HTR-8/SVneo (cell line): ENCODE measurements at regions not wholly inside any gene's neighbourhood (a gene's known extent, or its start where the extent isn't known, plus 50 kb on each side); places are given as distances from the start of the nearest gene placed in this dataset.
"Not testable (repeated sequence)": the region's sequence is repeated elsewhere in the genome, so short reads cannot be mapped to it uniquely, and the experiment has no call there.

Experiments
- DNase-seq: peaks from one replicate; pipeline ENCODE4 v3.0.0; 2011; ENCODE audit warnings: low spot score, mixed read lengths; ENCODE audit not compliant: insufficient read length
- FAIRE-seq: peaks from 2 replicates; lab custom pipeline; 2011; peaks lifted over from hg19 to GRCh38; lab: Jason Lieb, UNC

DNA sequence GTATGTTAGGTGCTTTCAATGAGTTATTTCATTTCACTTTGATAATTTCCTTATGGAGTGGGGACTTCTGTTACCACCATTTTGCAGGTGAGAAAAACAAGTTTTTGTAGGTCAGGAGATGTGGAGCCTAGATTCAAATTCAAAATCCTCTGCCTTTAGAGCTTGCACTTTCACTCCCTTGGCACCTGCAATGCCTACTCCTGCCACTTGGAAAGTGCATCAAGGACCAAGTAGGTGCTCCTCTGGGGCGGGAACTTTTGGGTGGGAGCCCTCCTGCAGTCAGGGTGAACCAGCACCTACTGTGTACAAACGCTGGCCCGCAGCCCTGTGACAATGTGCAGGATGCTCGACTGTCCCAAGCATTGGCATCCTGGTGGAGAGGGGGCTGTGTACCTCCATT lies 199.0 kb downstream of the EMX2 start:
- DNase-seq (no peak), FAIRE-seq (no peak)

DNA sequence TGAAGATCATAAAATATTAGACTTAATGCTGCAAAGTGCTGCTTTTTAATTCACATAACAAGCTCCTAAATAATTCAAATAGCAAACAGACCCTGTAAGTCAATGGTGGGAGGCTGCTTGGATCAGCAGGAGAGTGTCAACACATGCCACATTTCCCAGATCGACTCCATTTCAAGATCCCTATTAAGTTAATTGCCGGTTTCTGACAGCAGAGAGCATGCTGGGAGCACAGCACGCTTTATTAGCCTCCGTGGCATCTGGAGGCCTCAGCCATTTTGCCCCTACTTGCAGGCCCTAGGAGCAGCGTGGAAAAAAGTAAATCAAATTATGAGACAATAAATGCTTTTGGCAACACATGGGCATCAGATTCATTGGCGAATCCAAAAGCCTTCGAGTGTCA lies 201.0 kb downstream of the EMX2 start:
- no peak for DNase-seq
- FAIRE-seq, result no peak

DNA sequence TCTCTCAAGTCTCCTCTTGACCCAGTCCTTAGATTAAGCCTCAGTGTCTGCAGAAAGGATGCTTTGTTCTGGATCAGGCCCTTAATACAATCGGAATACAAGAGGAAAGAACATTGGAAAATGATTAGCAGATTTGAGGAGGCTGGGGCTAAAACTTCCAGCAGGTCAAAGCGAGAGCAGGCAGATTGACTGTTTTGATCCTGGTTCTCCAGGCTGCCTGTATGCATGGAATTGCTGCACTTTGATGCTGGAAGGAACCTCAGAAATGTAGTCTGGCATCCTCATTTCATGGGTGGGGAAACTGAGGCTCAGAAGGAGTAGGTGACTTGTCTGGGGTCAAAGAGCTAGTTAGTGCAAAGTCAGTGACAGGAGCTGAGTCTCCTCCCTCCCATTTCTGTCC lies 202.8 kb downstream of the EMX2 start:
- no peak for DNase-seq
- no peak for FAIRE-seq

DNA sequence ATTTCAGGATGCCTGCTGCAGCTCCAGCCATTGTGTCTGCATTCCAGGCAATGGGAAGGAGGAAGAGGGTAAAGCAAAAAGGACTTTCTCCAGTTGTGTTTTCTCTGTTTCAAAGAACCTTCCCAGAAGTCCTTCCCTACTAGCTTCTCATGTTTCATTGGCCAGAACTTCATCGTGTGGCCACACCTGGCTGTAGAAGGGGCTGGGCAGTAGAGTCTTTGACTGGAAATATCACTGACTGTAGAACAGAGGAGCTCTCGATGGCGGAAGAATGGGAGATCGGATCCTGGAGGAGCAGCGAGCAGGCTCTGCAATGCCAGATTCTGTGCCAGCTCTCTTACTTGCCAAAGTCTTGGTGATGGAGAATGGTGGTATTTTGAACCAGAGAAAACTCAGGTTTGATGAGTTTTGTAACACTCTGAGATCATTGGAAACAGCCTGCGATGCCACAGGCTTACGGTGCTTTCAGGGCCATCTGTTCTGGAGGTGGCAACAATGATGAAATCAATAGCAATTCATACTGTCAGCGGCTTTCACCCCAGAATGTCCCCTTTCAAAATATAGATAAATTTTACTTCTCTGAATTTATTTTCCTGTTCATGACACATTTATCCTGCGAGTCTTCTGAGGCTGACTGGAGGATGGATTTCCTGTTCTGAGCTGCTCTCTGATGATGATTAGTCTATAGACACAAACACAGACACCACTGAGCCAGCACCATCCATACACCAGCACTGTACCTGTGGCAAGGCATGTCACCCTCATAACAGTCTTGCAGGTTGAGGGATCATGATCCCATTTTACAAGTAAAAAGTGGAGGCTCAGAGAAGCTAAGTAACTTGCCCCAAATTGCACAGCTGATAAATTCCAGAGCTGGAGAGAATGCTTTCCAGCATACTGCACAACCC lies 204.2 kb downstream of the EMX2 start:
- DNase-seq, result no peak
- FAIRE-seq, result no peak

DNA sequence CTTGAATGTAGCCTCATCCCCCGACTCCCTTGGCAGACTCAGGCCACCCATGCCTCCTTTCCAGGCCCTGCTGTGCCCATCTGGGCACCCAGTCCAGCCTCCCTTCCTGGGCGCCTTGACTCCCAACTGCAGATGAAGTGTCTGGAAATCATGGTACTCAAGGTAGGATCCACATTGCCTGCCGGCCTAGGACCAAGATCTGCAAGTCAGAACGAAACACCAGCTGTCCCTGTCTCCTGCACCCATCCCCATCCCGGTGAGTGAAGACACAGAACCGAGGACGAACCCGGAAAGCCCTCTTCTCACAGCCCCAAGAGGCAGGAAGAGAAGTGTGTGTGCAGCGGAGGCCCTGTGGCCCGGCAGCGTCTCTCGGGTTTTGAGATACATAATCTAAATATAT lies 205.1 kb downstream of the EMX2 start:
- DNase-seq (no peak), FAIRE-seq (no peak)

DNA sequence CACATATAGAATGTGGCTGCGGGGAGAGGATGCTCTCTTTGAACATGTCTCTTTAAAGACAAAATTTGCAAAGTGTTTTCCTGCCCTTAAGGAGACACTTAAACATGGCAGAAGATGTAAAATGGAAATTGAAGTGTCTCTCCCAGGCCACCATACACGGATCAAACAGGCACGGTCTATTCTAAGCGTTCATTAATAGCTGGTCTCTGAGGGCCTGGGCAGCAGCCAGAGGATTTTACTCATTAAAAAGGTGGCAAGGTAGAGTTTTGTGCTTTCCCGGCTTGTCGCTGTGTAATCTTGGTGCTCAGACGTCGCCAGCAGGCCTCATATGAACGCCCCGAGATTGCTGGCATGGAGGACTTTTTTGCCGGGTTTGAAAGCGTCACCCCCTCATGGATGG lies 205.5 kb downstream of the EMX2 start:
- FAIRE-seq, result no peak
- no peak for DNase-seq

DNA sequence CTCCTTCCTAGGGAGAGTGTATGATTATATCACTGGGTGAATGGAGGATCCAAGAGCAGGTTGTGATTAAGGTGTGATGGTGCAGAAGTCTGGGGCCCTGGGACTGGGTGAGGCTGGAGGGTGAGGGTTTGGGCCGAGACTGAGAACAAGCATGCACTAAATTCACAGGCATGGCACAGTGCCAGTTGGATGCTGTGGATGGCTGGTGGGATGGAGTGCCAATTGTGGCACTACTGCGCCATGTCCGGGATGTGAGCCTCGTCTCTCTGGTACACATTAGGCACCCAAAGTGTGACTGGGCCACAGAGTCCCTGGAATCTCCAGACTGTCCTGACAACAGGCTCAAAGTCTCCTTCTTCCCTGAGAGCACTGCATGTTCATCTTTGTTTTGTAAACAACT lies 208.1 kb downstream of the EMX2 start:
- DNase-seq (no peak), FAIRE-seq (no peak)

DNA sequence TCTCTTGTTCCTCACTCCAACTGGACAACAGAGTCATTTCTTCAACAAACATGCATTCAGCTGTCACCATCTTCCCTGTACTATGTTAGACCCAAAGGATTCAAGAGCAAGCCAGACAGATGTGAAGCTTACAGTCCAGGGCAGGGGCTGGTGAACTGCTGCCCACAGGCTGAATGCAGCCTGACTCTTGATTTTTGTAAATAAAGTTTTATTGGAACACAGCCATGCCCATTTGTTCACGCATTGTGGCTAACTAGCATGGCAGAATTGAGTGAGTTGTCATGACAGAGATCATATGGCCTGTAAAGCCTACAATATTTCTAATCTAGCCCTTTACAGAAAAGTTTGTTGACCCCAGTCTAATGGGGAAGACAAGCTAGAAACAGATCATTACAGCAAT lies 208.7 kb downstream of the EMX2 start:
- FAIRE-seq (no peak), DNase-seq (no peak)

DNA sequence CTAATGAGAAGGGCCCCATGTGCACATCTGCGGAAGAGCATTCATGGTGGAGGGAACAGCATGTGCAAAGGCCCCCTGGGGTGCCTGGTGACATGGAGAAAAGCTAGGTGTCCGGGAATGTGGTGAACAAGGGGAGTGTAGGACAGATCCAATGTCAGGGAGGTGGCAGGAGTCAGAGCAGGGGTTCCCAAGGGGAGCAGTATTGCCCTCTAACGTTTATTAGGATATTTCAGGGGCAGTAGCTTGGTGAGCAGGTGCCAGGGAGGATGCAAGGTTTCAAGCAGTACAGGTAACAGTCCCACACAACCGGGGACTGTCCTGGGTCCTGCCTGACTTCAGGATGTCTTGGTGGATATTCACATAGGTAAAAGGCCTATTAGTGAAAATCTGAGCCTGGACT lies 209.6 kb downstream of the EMX2 start:
- DNase-seq (no peak), FAIRE-seq (no peak)

DNA sequence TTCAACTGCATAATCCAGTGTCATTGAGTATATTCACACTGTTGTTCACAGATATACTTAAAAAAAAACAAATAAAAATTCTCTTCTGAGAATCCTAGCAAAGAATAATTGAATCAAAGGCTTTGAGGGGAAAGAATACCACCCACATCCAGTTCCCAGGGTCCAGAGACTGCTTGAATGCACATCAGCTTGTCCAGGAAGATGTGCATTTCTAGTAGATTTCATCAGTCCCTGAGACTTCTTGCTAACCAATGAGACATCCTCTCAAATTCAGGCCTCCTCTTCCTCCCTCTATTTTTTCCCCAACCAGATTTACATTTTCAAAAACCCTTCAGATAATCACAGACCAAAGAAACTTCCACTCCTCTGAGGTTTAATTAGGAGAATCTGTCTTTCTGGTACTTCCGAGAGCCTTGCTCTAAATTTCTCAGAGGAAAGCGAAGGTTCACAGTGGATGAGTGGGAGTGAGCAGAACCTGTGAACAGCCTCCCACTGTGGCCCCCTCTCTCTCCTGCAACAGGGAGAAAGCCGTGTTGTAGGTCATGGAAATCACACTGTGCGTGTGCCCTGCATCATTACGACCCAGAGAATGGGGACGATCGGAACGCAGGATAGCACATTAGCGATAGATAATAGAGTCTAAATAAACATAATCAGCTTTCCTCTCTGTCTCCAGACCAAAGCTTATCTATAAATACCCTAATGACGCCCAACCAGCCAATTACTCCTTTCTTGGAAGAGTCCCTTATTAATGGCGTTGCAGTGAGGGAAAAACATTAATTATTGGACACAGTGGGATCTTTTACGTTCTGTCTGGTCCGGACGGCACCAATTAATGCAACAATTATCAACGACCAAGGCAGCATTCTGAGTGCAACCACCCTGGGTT lies 212.5 kb downstream of the EMX2 start:
- no peak for DNase-seq
- no peak for FAIRE-seq

DNA sequence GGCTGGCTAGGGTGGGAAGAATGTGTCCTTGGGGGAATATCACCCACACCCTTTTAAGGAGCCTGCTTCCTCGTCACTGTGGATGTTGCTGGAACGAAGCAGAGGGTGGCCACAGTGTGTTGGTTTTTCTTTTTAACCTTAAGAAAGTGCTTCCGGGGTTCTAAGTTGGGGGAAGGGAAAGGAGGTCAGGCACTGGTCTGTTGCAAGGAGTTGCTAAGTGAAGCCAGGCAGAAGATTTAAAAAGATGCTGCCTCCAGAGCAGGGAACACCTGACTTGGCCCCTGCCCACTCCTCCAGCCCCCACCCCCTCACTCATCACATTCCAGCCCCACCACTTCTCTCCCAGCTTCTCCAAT lies 213.1 kb downstream of the EMX2 start:
- no peak for FAIRE-seq

DNA sequence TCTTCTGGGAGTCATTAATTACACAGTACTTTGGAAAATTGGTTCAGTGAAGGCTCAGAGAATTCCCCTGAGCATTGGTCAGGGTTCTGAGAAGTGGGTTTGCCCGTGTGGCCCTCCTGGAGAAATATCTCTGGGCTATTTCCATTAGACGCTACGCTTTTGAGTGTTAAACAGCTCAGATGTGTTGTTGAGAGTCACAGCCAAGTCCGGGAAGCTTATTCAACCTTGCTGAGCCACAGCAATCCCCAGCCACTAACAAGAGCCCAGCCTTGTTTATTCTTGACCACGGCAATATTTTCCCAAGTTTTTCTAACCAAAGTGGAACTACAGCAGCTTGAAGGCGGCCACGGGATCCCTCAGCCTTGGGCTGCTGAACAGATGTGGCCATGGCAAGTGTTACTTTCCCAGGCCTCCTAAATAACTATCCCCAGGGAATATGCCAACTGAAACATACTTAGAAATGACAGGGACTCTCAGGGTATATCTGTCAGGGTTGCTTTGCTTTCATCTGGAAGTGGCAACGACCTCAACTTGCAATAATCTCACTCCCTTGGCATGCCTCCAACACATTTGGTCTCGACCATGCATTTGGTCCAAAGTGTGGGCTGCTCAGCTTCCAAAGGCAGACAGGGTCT lies 214.7 kb downstream of the EMX2 start:
- no peak for FAIRE-seq
- no peak for DNase-seq

More for the DNA sequence above, 213.1 kb downstream of the EMX2 start:
- no peak for DNase-seq

DNA sequence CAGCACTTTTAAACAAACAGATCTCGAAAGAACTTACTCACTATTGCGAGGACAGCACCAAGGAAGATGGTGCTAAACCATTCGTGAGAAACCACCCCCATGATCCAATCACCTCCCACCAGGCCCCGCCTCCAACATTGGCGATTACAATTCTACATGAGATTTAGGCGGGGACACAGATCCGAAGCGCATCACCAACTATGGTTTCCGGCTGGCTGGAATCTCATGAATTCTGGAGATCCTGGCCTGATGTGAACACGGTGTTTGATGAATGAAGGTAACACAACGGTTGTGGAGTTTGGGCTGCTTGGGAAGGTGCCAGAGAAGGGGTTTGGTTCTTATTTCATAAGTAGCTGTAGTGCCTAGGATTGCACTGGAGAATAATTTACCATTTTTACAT lies 216.7 kb downstream of the EMX2 start:
- DNase-seq (no peak), FAIRE-seq (no peak)

DNA sequence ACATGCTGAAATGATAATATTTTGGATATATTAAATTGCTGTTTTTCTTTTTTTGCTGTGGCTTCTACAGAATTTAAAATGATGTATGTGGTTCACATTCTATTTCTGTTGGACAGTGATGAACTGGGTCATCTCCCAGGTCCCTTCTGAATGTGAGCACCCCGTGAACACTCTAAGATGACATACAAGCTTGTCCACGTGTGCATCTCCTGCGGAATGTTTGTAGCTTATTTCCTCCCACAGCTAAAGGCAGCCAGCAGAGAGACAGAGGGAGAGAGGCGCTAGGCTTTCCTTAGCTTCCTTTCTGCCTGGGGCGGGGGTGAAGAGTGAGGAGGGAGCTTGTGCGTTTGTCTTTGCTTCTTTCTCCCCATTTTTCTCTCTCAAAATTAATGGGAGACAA lies 219.1 kb downstream of the EMX2 start:
- FAIRE-seq (no peak), DNase-seq (no peak)

DNA sequence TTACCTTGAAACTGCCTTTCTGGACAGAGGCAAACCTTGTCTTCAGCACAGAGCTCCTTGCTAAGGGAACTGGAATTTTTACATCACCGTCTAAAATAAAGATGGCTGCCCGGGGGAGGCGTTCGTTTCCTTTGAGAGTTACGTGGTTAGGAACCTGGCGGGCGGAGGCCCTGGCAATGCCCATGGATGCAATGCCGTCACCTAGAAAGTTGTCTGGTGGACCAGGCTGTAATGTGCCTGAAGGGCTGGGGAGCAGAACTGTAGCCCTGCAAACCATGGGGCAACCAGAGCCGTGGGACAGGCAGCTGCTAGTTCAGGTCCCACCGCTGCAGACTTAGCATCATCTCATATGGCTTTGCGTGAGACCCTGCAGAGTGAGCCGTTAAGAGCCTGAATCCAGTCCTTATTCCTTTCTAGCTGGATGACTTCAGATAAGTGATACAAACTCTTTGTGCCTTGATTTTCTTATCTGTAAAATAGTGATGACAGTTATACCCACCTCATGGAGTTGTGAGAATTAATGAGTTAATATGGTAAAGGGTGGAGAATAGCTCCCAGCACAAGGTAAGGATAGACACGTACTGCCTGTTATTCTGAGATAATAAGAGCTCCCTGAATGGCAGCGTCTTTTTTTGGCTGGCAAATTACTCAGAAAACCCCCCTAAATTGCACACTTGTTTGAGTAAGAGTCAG lies 219.7 kb downstream of the EMX2 start:
- no peak for FAIRE-seq

DNA sequence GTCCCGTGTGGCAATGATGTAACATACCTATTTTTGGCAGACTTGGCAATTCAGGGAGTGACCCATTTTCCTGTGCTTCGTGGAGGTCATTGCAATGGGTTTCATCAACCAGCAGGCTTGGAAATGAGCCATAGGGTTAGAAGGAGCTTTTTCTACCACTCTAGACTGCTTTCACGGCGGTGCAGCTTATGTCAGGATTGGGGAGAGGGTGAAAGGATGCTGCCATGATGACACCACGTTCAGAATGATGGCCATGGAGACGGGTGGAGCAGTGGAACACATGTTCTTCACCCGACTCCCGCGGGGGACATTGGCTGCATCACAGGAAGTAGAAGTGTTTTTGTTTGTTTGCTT lies 220.2 kb downstream of the EMX2 start:
- no peak for DNase-seq
- no peak for FAIRE-seq

More for the DNA sequence above, 219.7 kb downstream of the EMX2 start:
- DNase-seq, result no peak

DNA sequence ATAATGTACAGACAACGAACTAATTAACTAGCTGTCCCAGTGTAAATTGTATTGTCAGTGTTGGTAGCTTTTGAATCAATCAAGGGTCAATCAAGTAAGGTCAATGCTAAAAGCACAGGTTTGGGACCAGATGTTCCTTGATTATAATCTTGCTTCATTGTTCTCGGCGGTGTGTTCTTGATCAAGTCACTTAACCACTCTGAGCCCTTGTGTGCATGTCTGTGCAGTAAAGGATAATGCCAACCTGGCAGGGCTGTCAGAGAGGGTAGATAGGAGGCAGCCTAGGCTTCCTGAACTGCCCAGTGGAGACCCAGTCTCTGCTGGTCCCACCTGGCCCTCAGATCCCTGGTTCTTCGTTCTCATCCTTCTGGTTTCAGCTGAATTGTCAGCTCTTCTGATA lies 221.0 kb downstream of the EMX2 start:
- no peak for FAIRE-seq

DNA sequence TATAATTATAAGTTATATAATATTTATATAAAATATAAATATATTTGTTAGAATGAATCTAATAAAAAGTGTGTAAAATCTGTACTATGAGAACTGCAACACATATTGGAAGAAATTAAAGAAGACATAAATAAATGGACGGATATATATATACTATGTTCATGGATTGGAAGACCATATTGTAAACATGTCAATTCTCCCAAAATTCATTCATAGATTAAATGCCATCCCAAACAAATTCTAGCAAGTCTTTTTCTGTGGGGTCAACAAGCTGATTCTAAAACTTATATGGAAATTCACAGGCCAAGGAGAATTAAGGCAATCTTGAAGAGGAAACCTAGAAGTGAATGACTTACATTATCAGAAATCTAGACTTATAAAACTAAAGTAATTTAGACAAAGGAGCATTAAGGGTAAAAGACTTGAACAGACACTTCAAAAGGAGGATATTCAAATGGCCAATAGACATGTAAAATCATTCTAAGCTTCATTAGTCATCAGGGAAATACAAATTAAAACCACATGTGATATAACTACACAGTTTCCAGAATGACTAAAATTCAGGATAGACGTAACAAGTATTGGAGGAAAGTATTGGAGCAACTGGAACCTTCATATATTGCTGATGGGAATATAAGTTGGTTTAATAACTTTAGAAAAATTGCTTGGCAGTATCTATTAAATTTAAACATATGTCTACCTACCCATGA lies 225.9 kb downstream of the EMX2 start:
- DNase-seq (no peak), FAIRE-seq (no peak)

More for the DNA sequence above, 221.0 kb downstream of the EMX2 start:
- no peak for DNase-seq

DNA sequence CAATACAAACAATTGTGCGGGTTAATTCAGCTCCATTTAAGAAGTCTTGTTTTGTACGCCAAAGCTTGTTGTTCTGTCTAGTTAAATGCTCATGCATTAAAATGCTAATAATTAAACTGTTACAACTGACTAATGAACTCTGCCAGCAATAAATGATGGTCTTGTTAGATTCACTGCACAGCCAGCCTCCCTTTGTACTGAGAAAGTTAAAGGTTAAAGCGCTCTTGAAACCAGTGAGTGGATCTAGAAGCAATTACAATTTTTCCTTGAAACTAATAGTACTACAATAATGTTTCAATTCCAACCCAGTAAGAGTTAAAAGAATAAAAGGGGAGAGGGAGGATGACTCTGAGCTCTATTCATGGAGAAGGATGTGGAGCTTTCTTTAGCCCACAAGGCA lies 233.0 kb downstream of the EMX2 start:
- DNase-seq (no peak), FAIRE-seq (no peak)

DNA sequence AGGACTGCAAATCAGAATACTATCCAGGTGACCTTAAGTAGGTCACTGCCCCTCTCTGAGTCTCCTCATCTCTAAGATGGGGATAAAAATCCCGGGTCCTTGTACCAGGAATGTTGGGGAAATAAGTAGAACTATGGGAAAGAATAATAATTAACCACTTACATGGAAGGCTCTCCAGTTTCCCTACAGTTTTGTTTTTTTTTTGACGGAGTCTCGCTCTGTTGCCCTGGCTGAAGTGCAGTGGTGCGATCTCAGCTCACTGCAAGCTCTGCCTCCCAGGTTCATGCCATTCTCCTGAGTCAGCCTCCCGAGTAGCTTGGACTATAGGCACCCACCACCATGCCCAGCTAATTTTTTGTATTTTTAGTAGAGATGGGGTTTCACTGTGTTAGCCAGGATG lies 234.7 kb downstream of the EMX2 start:
- not testable (repeated sequence) for DNase-seq, FAIRE-seq
